OCI-LY3 (cell line): ENCODE measurements at regions not wholly inside any gene's neighbourhood (a gene's known extent, or its start where the extent isn't known, plus 50 kb on each side); places are given as distances from the start of the nearest gene placed in this dataset.

Experiments
- H2AFZ ChIP-seq: fragments of 200-600, 300-600 bp; shearing (Covaris generic); 2 replicates; pipeline ENCODE4 v1.6.0; 2014; ENCODE audit warnings: antibody characterized with exemption, low read depth, low read length
- H3K27ac ChIP-seq: fragments of 200-600, 300-600 bp; sonication (generic); 2 replicates; pipeline ENCODE4 v1.5.1; 2014; ENCODE audit warnings: mild to moderate bottlenecking, low read length, moderate library complexity, mixed read lengths
- H3K27me3 ChIP-seq: fragments of 200-600, 300-600 bp; sonication (generic); 2 replicates; pipeline ENCODE4 v1.6.1; 2014; ENCODE audit warnings: low read depth, low read length, mixed read lengths
- H3K36me3 ChIP-seq: fragments of 200-600, 300-600 bp; sonication (generic); replicated peaks from 2 replicates; pipeline ENCODE3; 2014; ENCODE audit warnings: low read depth, low read length, mixed read lengths
- H3K4me1 ChIP-seq: fragments of 300-600, 200-600 bp; sonication (generic); 2 replicates; pipeline ENCODE4 v1.6.1; 2014; ENCODE audit warnings: low read length, mixed read lengths
- H3K4me2 ChIP-seq: fragments of 200-600, 300-600 bp; sonication (generic); 2 replicates; pipeline ENCODE4 v1.6.1; 2014; ENCODE audit warnings: low read length, mixed read lengths
- H3K4me3 ChIP-seq: fragments of 300-600, 200-600 bp; sonication (generic); 2 replicates; pipeline ENCODE4 v1.5.1; 2014; ENCODE audit warnings: antibody characterized with exemption, mild to moderate bottlenecking, low read length, moderate library complexity
- H3K79me2 ChIP-seq: fragments of 300-600, 200-600 bp; shearing (Covaris generic); 2 replicates; pipeline ENCODE4 v1.6.1; 2014; ENCODE audit warnings: mild to moderate bottlenecking, low read length, mixed read lengths
- H3K9ac ChIP-seq: fragments of 300-600, 200-600 bp; shearing (Covaris generic); 2 replicates; pipeline ENCODE4 v1.6.0; 2014; ENCODE audit warnings: mild to moderate bottlenecking, low read length, moderate library complexity
- H3K9me3 ChIP-seq: fragments of 200-600, 300-600 bp; shearing (Covaris generic); 2 replicates; pipeline ENCODE4 v1.6.1; 2014; ENCODE audit warnings: low read length, mixed read lengths; ENCODE audit not compliant: insufficient read depth
- H4K20me1 ChIP-seq: fragments of 200-600, 300-600 bp; sonication (generic); 2 replicates; pipeline ENCODE4 v1.6.1; 2016; ENCODE audit warnings: low read length, mixed read lengths; ENCODE audit not compliant: insufficient read depth
- CTCF ChIP-seq: fragments of 200-600, 300-600 bp; sonication (generic); IDR thresholded peaks from 2 replicates; pipeline ENCODE4 v1.5.1; 2014; ENCODE audit warnings: antibody characterized with exemption, low read length, low read depth
- EZH2phosphoT487 ChIP-seq: fragments of 200-600 bp; shearing (Covaris generic); IDR thresholded peaks from 2 replicates; pipeline ENCODE4 v1.6.1; 2018; ENCODE audit warnings: antibody characterized with exemption, mixed run types, low read depth

- H3K27ac ChIP-seq = no peak overlapping the region
Observed at GRCh38 chr2:235332240-235332890, 161.5 kb upstream of the AGAP1 start.

GRCh38 chr2:235333076-235333475, 160.8 kb upstream of the AGAP1 start:
- H2AFZ ChIP-seq = no peak overlapping the region
- no peaks in the 10 kb centered on the region for H3K27me3 ChIP-seq
- H4K20me1 ChIP-seq = no peaks in the 10 kb centered on the region
- no peaks in the 10 kb centered on the region for H3K9me3 ChIP-seq
- no peak overlapping the region for H3K4me2 ChIP-seq
- no peaks in the 10 kb centered on the region for H3K4me1 ChIP-seq
- no peak for TF ChIP-seq EZH2phosphoT487
- TF ChIP-seq CTCF = no peak
- H3K36me3 ChIP-seq = no peaks in the 10 kb centered on the region
- no peak overlapping the region for H3K4me3 ChIP-seq
- no peak overlapping the region for H3K27ac ChIP-seq
- no peak overlapping the region for H3K9ac ChIP-seq
- H3K79me2 ChIP-seq = no peaks in the 10 kb centered on the region

More at GRCh38 chr2:235332240-235332890, 161.5 kb upstream of the AGAP1 start:
- H3K4me2 ChIP-seq = no peak overlapping the region
- no peaks in the 10 kb centered on the region for H3K27me3 ChIP-seq
- no peaks in the 10 kb centered on the region for H3K4me1 ChIP-seq
- no peak for TF ChIP-seq CTCF
- TF ChIP-seq EZH2phosphoT487 = no peak
- H3K4me3 ChIP-seq = no peak overlapping the region
- H3K9me3 ChIP-seq = no peaks in the 10 kb centered on the region
- H3K9ac ChIP-seq = no peak overlapping the region
- H3K36me3 ChIP-seq = no peaks in the 10 kb centered on the region
- H3K79me2 ChIP-seq = no peaks in the 10 kb centered on the region
- no peak overlapping the region for H2AFZ ChIP-seq
- H4K20me1 ChIP-seq = no peaks in the 10 kb centered on the region

GRCh38 chr2:235334179-235334578, 159.7 kb upstream of the AGAP1 start:
- no peak for TF ChIP-seq CTCF
- no peak for TF ChIP-seq EZH2phosphoT487
- H3K27me3 ChIP-seq = no peaks in the 10 kb centered on the region
- no peaks in the 10 kb centered on the region for H3K9me3 ChIP-seq
- no peaks in the 10 kb centered on the region for H3K79me2 ChIP-seq
- no peaks in the 10 kb centered on the region for H3K4me1 ChIP-seq
- H3K9ac ChIP-seq = no peak overlapping the region
- H3K4me3 ChIP-seq = no peak overlapping the region
- no peak overlapping the region for H2AFZ ChIP-seq
- H3K36me3 ChIP-seq = no peaks in the 10 kb centered on the region
- no peaks in the 10 kb centered on the region for H4K20me1 ChIP-seq
- no peak overlapping the region for H3K27ac ChIP-seq
- H3K4me2 ChIP-seq = no peak overlapping the region

- no peak for TF ChIP-seq CTCF
- no peak for TF ChIP-seq EZH2phosphoT487
- Histone ChIP-seq H3K4me3 (no peak overlapping the region), H3K9ac (no peak overlapping the region), H3K4me1 (no peaks in the 10 kb centered on the region), H3K4me2 (no peak overlapping the region), H4K20me1 (no peaks in the 10 kb centered on the region), H3K27me3 (no peaks in the 10 kb centered on the region), H3K79me2 (no peaks in the 10 kb centered on the region), H3K9me3 (no peaks in the 10 kb centered on the region), H3K36me3 (no peaks in the 10 kb centered on the region), H2AFZ (no peak overlapping the region), H3K27ac (no peak overlapping the region)
Observed at GRCh38 chr2:235343156-235343774, 150.6 kb upstream of the AGAP1 start.
